Sigmoid colon (tissue), 4 donors: ENCODE measurements at regions not wholly inside any gene's neighbourhood (a gene's known extent, or its start where the extent isn't known, plus 50 kb on each side); places are given as distances from the start of the nearest gene placed in this dataset.

ENCODE experiments used
- CTCF ChIP-seq, 4 experiments: fragments of 450-650 bp in 3 of 4; fragments of 200-600 bp in 1 of 4; IDR thresholded peaks; one replicate each; pipeline ENCODE4 v1.5.1; 2016 to 2019; ENCODE audit warnings: antibody characterized with exemption in 4 of 4, mild to moderate bottlenecking in 3 of 4, moderate library complexity in 2 of 4
- EP300 ChIP-seq, 4 donors: sonication (generic); formaldehyde crosslinking; IDR thresholded peaks; one replicate each; pipeline ENCODE4 v1.6.1; 2017; ENCODE audit warnings: antibody characterized with exemption in 4 of 4
- POLR2AphosphoS5 ChIP-seq, 4 donors: sonication (generic); formaldehyde crosslinking; IDR thresholded peaks; one replicate each; pipeline ENCODE4 v1.6.1; 2017; ENCODE audit warnings: antibody characterized with exemption in 4 of 4

GRCh38 chr11:123316003-123316402, 114.1 kb upstream of the GRAMD1B start:
- TF ChIP-seq POLR2AphosphoS5 (IDR thresholded peaks at IDR 0.05) (no peak), CTCF (IDR thresholded peaks at IDR 0.05) (no peak), EP300 (IDR thresholded peaks at IDR 0.05) (no peak)
